Hepatocyte (in vitro differentiated cells): ENCODE measurements at regions not wholly inside any gene's neighbourhood (a gene's known extent, or its start where the extent isn't known, plus 50 kb on each side); places are given as distances from the start of the nearest gene placed in this dataset.
"Not testable (repeated sequence)": the region's sequence is repeated elsewhere in the genome, so short reads cannot be mapped to it uniquely, and the experiment has no call there.

Source experiments
- CTCF ChIP-seq: fragments of 200-600 bp; sonication (generic); IDR thresholded peaks from 2 replicates; pipeline ENCODE4 v1.5.1; 2016; ENCODE audit warnings: antibody characterized with exemption, mild to moderate bottlenecking; ENCODE audit not compliant: poor library complexity
- EZH2phosphoT487 ChIP-seq: fragments of 200-600 bp; sonication (generic); IDR thresholded peaks from one replicate; pipeline ENCODE4 v1.6.1; 2018; ENCODE audit warnings: antibody characterized with exemption, mild to moderate bottlenecking, low read depth, moderate library complexity; ENCODE audit not compliant: unreplicated experiment, severe bottlenecking

- TF ChIP-seq CTCF, EZH2phosphoT487: not testable (repeated sequence)
These were observed 234.6 kb upstream of the RASGRP1 start for GRCh38 chr15:38799202-38799601.
